Fibroblast of lung (primary cell): ENCODE measurements at regions not wholly inside any gene's neighbourhood (a gene's known extent, or its start where the extent isn't known, plus 50 kb on each side); places are given as distances from the start of the nearest gene placed in this dataset.

Experiments used
- EZH2 ChIP-seq: IDR thresholded peaks from 2 replicates; pipeline ENCODE4 v1.5.1; 2012; ENCODE audit warnings: low read length, control low read depth, mild to moderate bottlenecking; ENCODE audit errors: missing control alignments
- TF ChIP-seq, protein P1 (sequence below), 2 donors: IDR thresholded peaks in 1 of 2; conservative IDR thresholded peaks in 1 of 2; 1 replicate in 1 of 2; 2 replicates in 1 of 2; pipeline ENCODE4 v1.5.1; 2011 to 2012; ENCODE audit warnings: low read length in 2 of 2, control low read depth in 1 of 2, inconsistent platforms in 1 of 2, low read depth in 1 of 2, mild to moderate bottlenecking in 1 of 2

DNA sequence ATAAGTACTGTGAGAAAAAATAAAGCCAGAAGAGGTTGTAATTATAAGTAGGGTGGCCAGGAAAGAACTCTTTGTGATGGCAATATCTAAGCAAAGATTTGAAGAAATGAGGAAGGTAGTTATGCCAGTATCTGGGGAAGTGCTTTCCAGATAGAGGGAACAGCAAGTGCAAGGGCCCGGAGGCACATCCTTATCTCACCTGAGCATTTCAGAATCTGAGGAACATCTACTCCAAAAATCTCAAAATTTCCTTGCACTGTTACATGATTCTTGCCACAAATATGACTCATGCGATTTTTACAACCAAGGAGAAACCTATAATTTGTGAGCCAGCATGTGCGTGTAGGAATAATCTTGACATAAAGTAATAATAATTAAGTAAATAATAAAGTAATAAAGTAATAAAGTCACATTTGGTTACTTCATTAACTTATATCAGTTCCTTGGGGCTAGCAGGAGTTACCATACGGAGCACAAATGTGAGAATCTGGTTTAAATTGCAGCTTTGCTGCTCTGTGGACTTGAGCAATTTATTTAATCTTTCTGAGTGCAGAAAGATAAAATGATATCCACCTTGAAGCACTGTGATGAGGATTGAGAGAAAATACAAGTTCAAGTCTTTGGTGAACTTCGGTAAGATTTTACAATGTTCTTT, 105.1 kb upstream of the SLC34A2 start:
- TF ChIP-seq, protein P1, sequence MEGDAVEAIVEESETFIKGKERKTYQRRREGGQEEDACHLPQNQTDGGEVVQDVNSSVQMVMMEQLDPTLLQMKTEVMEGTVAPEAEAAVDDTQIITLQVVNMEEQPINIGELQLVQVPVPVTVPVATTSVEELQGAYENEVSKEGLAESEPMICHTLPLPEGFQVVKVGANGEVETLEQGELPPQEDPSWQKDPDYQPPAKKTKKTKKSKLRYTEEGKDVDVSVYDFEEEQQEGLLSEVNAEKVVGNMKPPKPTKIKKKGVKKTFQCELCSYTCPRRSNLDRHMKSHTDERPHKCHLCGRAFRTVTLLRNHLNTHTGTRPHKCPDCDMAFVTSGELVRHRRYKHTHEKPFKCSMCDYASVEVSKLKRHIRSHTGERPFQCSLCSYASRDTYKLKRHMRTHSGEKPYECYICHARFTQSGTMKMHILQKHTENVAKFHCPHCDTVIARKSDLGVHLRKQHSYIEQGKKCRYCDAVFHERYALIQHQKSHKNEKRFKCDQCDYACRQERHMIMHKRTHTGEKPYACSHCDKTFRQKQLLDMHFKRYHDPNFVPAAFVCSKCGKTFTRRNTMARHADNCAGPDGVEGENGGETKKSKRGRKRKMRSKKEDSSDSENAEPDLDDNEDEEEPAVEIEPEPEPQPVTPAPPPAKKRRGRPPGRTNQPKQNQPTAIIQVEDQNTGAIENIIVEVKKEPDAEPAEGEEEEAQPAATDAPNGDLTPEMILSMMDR (conservative IDR thresholded peaks at IDR 0.05 in 1 of 2, IDR thresholded peaks at IDR 0.05 in 1 of 2; ENCODE audit: low read depth in 1 of 2, low read length in 2 of 2) = no peak
- no peak for TF ChIP-seq EZH2
